Karpas-422 (cell line): ENCODE measurements at regions not wholly inside any gene's neighbourhood (a gene's known extent, or its start where the extent isn't known, plus 50 kb on each side); places are given as distances from the start of the nearest gene placed in this dataset.

Experiments
- DNase-seq: peaks from one replicate; pipeline ENCODE4 v3.0.0-alpha.2; 2015
- H2AFZ ChIP-seq: fragments of 200-600 bp; sonication (generic); 2 replicates; pipeline ENCODE4 v1.6.1; 2014; ENCODE audit warnings: antibody characterized with exemption, low read length, mixed read lengths
- H3K27ac ChIP-seq: fragments of 200-600 bp; sonication (generic); 2 replicates; pipeline ENCODE4 v1.5.1; 2014; ENCODE audit warnings: mild to moderate bottlenecking, low read length, moderate library complexity
- H3K27me3 ChIP-seq: fragments of 200-600 bp; sonication (generic); 2 replicates; pipeline ENCODE4 v1.6.1; 2014; ENCODE audit warnings: low read length, mixed read lengths
- H3K36me3 ChIP-seq: fragments of 200-600 bp; sonication (generic); 2 replicates; pipeline ENCODE4 v1.6.1; 2014; ENCODE audit warnings: low read length, mixed read lengths; ENCODE audit not compliant: insufficient read depth
- H3K4me1 ChIP-seq: fragments of 200-600 bp; sonication (generic); 2 replicates; pipeline ENCODE4 v1.6.1; 2014; ENCODE audit warnings: mild to moderate bottlenecking, low read length, mixed read lengths
- H3K4me2 ChIP-seq: fragments of 200-600 bp; sonication (generic); 2 replicates; pipeline ENCODE4 v1.6.1; 2014; ENCODE audit warnings: low read length, low read depth, mild to moderate bottlenecking; ENCODE audit not compliant: poor library complexity, severe bottlenecking
- H3K4me3 ChIP-seq: fragments of 200-600 bp; sonication (generic); 2 replicates; pipeline ENCODE4 v1.5.1; 2014; ENCODE audit warnings: mild to moderate bottlenecking, antibody characterized with exemption, low read length, mixed read lengths
- H3K79me2 ChIP-seq: fragments of 200-600 bp; sonication (generic); 2 replicates; pipeline ENCODE4 v1.6.1; 2014; ENCODE audit warnings: mild to moderate bottlenecking, low read length, mixed read lengths
- H3K9ac ChIP-seq: fragments of 200-600 bp; sonication (generic); 2 replicates; pipeline ENCODE4 v1.6.0; 2014; ENCODE audit warnings: low read length
- H3K9me2 ChIP-seq: fragments of 200-600 bp; sonication (generic), shearing (Covaris generic); replicated peaks from 2 replicates; pipeline ENCODE4 v1.6.0; 2014; ENCODE audit warnings: mild to moderate bottlenecking, low read length, moderate library complexity; ENCODE audit not compliant: insufficient read depth
- H3K9me3 ChIP-seq: fragments of 300-700, 200-600 bp; sonication (generic); 2 replicates; pipeline ENCODE4 v1.6.1; 2014; ENCODE audit warnings: low read length, mixed read lengths
- H4K20me1 ChIP-seq: fragments of 200-600 bp; sonication (generic); 2 replicates; pipeline ENCODE4 v1.6.1; 2014; ENCODE audit warnings: mild to moderate bottlenecking, antibody characterized with exemption, low read length, low read depth; ENCODE audit not compliant: insufficient read depth

DNA sequence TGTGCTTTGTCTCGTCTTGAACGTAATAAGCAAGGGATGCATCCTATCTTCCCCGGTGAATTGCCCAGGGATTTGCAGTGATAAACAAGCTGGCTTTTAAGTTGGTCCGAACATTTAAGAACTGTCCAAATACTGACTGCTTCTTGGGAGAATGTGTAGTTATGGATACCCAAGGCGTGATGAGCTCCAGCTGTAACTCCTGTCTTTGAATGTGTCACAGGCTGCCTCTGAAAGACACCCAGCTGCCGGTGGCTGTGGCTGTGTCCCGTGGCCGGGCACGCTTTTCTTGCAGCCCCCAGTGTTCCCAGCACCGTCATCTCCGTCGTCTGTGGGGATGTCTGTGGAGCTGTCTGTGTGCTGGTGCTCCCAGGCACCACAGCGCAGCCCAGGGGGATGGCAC is 118.1 kb downstream of the GLRX3 start:
- no peaks in the 10 kb centered on the region for H4K20me1 ChIP-seq
- H3K9me2 ChIP-seq = no peaks in the 10 kb centered on the region
- no peak overlapping the region for H3K4me3 ChIP-seq
- H2AFZ ChIP-seq = no peak overlapping the region
- H3K79me2 ChIP-seq = no peaks in the 10 kb centered on the region
- no peak overlapping the region for H3K4me2 ChIP-seq
- H3K27me3 ChIP-seq = no peaks in the 10 kb centered on the region
- no peak for DNase-seq
- H3K9me3 ChIP-seq = no peaks in the 10 kb centered on the region
- H3K27ac ChIP-seq = no peak overlapping the region
- no peaks in the 10 kb centered on the region for H3K36me3 ChIP-seq
- no peak overlapping the region for H3K9ac ChIP-seq
- H3K4me1 ChIP-seq = no peaks in the 10 kb centered on the region

GRCh38 chr10:130254662-130255061 is 118.5 kb downstream of the GLRX3 start:
- no peaks in the 10 kb centered on the region for H3K9me3 ChIP-seq
- no peak for DNase-seq
- H3K4me1 ChIP-seq = no peaks in the 10 kb centered on the region
- H3K9ac ChIP-seq = no peak overlapping the region
- no peaks in the 10 kb centered on the region for H3K36me3 ChIP-seq
- H3K4me2 ChIP-seq = no peak overlapping the region
- H3K79me2 ChIP-seq = no peaks in the 10 kb centered on the region
- no peak overlapping the region for H2AFZ ChIP-seq
- no peaks in the 10 kb centered on the region for H3K27me3 ChIP-seq
- H3K9me2 ChIP-seq = no peaks in the 10 kb centered on the region
- no peak overlapping the region for H3K27ac ChIP-seq
- H4K20me1 ChIP-seq = no peaks in the 10 kb centered on the region
- no peak overlapping the region for H3K4me3 ChIP-seq

DNA sequence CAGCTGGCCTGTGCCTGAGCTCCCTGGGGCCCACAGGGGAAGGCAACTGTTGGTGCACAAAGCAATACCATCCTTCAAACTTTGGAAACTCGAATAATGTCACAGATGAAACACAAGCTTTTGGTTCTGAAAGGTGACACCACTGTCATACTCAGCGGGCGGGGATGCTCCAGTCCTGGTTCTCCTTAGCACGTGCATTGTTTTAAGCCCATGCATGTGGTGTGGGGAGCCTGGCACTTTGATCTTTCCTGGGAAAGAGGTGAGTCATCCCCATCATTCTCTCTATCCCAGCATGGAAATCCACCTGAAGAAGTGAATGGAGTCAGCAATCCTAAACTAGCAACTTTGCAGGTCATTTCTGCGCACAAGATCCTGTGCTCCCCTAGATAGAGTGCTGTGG is 119.6 kb downstream of the GLRX3 start:
- H3K4me2 ChIP-seq = no peak overlapping the region
- H3K9me2 ChIP-seq = no peaks in the 10 kb centered on the region
- no peaks in the 10 kb centered on the region for H4K20me1 ChIP-seq
- no peak overlapping the region for H3K4me3 ChIP-seq
- no peaks in the 10 kb centered on the region for H3K9me3 ChIP-seq
- H3K79me2 ChIP-seq = no peaks in the 10 kb centered on the region
- no peaks in the 10 kb centered on the region for H3K27me3 ChIP-seq
- no peak overlapping the region for H2AFZ ChIP-seq
- no peak overlapping the region for H3K9ac ChIP-seq
- DNase-seq = no peak
- H3K4me1 ChIP-seq = no peaks in the 10 kb centered on the region
- H3K36me3 ChIP-seq = no peaks in the 10 kb centered on the region
- no peak overlapping the region for H3K27ac ChIP-seq

GRCh38 chr10:130257897-130258296 is 121.7 kb downstream of the GLRX3 start:
- Histone ChIP-seq H3K36me3 (no peaks in the 10 kb centered on the region), H3K9me3 (no peaks in the 10 kb centered on the region), H3K4me3 (no peak overlapping the region), H3K4me2 (no peak overlapping the region), H2AFZ (no peak overlapping the region), H4K20me1 (no peaks in the 10 kb centered on the region), H3K4me1 (no peaks in the 10 kb centered on the region), H3K9ac (no peak overlapping the region), H3K9me2 (no peaks in the 10 kb centered on the region), H3K79me2 (no peaks in the 10 kb centered on the region), H3K27ac (no peak overlapping the region), H3K27me3 (no peaks in the 10 kb centered on the region)
- DNase-seq = no peak

- Histone ChIP-seq H3K4me3 (no peak overlapping the region), H3K4me2 (no peak overlapping the region), H3K79me2 (no peaks in the 10 kb centered on the region), H3K4me1 (no peaks in the 10 kb centered on the region), H2AFZ (no peak overlapping the region), H3K27me3 (no peaks in the 10 kb centered on the region), H3K9me2 (no peaks in the 10 kb centered on the region), H3K36me3 (no peaks in the 10 kb centered on the region), H3K9me3 (no peaks in the 10 kb centered on the region), H4K20me1 (no peaks in the 10 kb centered on the region), H3K9ac (no peak overlapping the region), H3K27ac (no peak overlapping the region)
- DNase-seq = no peak
Measured at GRCh38 chr10:130259380-130259779, 123.2 kb downstream of the GLRX3 start.

- Histone ChIP-seq H3K9me3 (no peaks in the 10 kb centered on the region), H2AFZ (no peak overlapping the region), H3K36me3 (no peaks in the 10 kb centered on the region), H3K79me2 (no peaks in the 10 kb centered on the region), H3K27ac (no peak overlapping the region), H3K9me2 (no peaks in the 10 kb centered on the region), H4K20me1 (no peaks in the 10 kb centered on the region), H3K9ac (no peak overlapping the region), H3K4me2 (no peak overlapping the region), H3K4me3 (no peak overlapping the region), H3K4me1 (no peaks in the 10 kb centered on the region), H3K27me3 (no peaks in the 10 kb centered on the region)
- DNase-seq = no peak
Measured at GRCh38 chr10:130261306-130261705, 125.1 kb downstream of the GLRX3 start.

DNA sequence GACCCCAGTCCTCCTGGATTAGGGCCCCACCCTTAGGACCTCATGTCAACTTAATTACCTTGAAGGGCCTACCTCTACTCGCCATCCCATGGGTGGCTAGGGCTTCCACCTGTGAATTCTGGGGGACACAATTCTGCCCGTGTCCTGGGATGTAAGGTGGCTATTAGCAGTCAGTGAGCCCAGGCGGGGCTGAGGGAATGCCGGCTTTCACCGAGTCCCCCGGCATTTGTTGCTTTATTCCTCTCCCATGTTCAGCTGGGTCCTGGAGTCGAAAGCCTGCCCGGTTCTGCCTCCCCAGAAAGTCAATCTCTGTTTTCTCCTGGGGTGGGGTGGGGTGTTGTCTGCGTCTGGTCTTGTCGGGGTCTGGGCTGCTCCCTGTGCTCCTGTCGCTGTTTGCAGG is 125.6 kb downstream of the GLRX3 start:
- Histone ChIP-seq H3K9ac (no peak overlapping the region), H2AFZ (no peak overlapping the region), H3K9me2 (no peaks in the 10 kb centered on the region), H4K20me1 (no peaks in the 10 kb centered on the region), H3K27ac (no peak overlapping the region), H3K4me3 (no peak overlapping the region), H3K9me3 (no peaks in the 10 kb centered on the region), H3K27me3 (no peaks in the 10 kb centered on the region), H3K4me1 (no peaks in the 10 kb centered on the region), H3K79me2 (no peaks in the 10 kb centered on the region), H3K36me3 (no peaks in the 10 kb centered on the region), H3K4me2 (no peak overlapping the region)
- no peak for DNase-seq

- H2AFZ ChIP-seq = no peak overlapping the region
- no peaks in the 10 kb centered on the region for H3K79me2 ChIP-seq
- H3K27me3 ChIP-seq = no peaks in the 10 kb centered on the region
- no peak overlapping the region for H3K4me3 ChIP-seq
- no peaks in the 10 kb centered on the region for H4K20me1 ChIP-seq
- no peak overlapping the region for H3K9ac ChIP-seq
- no peaks in the 10 kb centered on the region for H3K9me3 ChIP-seq
- no peak overlapping the region for H3K4me2 ChIP-seq
- H3K9me2 ChIP-seq = no peaks in the 10 kb centered on the region
- no peaks in the 10 kb centered on the region for H3K36me3 ChIP-seq
- no peak overlapping the region for H3K27ac ChIP-seq
- DNase-seq = no peak
- no peaks in the 10 kb centered on the region for H3K4me1 ChIP-seq
Measured at GRCh38 chr10:130263289-130263688, 127.1 kb downstream of the GLRX3 start.

DNA sequence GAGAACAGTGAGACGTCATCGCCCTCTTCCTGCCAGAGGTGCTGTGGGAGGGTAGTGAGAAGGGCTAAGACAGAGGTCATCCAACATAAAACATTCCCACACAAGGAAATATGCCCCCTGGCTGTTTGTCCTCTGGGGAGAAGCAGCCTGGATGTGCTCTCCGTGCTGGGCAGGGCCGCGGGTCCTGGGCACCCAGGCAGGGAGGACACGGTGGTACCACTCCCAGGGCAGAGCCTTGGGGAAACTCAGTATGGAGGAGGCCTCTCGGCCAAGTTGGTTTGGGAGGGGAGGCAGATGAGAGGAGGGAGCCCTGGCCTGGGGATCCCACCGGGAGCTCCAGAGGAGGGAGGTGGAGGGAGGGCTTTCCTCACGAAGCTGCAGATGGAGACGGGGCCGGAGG is 129.4 kb downstream of the GLRX3 start:
- Histone ChIP-seq H3K9me3 (no peaks in the 10 kb centered on the region), H2AFZ (no peak overlapping the region), H3K27me3 (no peaks in the 10 kb centered on the region), H3K4me2 (no peak overlapping the region), H3K9ac (no peak overlapping the region), H3K79me2 (no peaks in the 10 kb centered on the region), H3K4me3 (no peak overlapping the region), H3K27ac (no peak overlapping the region), H3K36me3 (no peaks in the 10 kb centered on the region), H3K4me1 (no peaks in the 10 kb centered on the region), H4K20me1 (no peaks in the 10 kb centered on the region), H3K9me2 (no peaks in the 10 kb centered on the region)
- no peak for DNase-seq
